ENCODE measurements at regions not wholly inside any gene's neighbourhood (a gene's known extent, or its start where the extent isn't known, plus 50 kb on each side); places are given as distances from the start of the nearest gene placed in this dataset.
"Not testable (repeated sequence)": the region's sequence is repeated elsewhere in the genome, so short reads cannot be mapped to it uniquely, and the experiment has no call there.

DNA sequence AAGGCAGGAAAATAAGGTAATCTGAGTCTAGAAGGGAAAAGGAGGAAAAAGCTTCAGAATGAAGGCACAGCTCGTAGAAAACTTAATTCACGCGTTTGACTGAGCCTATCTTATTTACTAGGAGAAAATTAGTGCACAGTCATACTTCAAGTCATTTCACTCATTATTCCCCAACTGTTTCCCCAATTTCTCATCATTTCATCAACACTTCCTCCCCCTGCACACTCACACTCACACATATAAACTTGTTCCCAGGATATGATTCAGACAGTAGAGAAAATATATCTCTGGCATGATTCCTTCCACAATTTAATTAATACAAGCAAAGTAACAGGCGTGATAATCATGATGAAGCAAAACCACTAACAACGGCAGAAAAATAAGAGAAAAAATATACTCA is 94.5 kb upstream of the F13A1 start:
- no peak for DNase-seq

DNA sequence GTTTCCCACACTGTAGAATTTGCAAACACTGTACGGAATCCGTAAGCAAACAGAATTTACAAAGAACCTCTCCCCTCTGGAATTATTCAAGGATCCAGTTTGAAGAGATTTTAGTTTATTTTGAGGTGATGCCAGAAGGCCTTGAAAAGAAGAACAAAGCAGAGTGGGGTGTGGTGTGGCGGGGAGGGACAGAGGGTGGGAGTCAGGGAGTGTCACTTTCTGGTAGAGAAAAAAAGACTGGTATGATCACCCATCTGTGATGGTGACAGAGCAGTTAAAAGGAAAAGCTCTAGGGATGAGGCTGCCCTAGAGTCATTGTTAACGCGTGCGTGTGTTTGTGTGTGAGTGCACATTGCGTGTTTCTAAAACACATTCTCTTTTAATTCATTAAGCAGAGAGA is 97.0 kb upstream of the F13A1 start:
- DNase-seq: no peak

DNA sequence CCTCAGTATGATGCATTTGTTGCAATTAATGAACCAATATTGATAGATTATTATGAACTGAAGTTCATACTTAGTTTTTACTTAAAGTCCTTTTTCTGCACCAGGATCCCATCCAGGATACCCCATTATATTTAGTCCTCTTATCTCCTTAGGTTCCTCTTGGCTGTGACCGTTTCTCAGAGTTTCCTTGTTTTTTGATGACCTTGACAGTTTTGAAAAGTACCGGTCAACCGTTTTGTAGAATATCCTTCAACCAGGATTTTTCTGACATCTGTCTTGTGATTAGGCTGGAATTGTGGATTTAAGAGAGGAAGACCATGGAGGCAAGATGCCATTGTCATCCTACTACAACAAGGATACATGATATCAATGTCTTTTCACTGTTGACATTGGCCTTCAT is 98.0 kb upstream of the F13A1 start:
- DNase-seq: no peak

GRCh38 chr6:6420107-6420506 is 99.6 kb upstream of the F13A1 start:
- DNase-seq: no peak

GRCh38 chr6:6434151-6434550 is 113.7 kb upstream of the F13A1 start:
- no peak for DNase-seq

GRCh38 chr6:6434723-6435122 is 114.3 kb upstream of the F13A1 start:
- DNase-seq: no peak

GRCh38 chr6:6436366-6436765 is 115.9 kb upstream of the F13A1 start:
- no peak for DNase-seq

DNA sequence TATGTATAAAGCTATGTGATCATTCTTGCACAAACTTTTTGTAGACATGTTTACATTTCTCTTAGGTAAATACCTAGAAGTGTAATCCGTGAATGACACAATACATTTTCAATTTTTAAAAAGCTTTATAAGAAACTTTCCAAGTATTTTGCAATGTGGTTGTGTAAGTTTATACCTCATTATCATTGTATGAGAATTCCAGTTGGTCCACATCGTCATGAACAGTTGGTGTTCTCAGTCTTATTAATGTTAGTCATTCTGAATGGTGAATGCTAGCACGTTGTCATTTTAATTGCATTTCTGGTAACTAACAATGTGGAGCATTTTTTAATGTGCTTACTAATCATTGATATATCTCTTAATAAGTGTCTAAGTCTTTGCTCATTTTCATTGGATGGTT is 116.5 kb upstream of the F13A1 start:
- no peak for DNase-seq

GRCh38 chr6:6438286-6438685 is 117.8 kb upstream of the F13A1 start:
- DNase-seq: no peak

DNA sequence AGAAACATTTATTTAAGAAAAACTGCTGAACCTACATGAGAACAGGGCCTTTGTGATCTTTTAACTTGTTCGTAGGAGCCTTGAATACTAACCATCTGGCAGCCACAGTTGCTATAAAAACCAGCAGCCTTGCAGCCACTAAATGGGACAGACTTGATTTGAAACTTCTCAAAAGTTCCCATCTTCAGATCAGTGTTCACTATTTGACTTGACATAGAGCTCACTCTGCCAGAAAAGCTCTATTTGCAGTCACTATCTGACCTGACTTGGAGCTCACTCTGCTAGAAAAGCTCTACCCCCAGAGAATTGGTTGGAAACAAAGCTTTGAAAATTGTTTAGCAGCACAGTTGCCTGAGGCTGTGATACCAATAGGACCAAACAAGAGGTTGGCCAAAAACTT is 119.3 kb upstream of the F13A1 start:
- no peak for DNase-seq

DNA sequence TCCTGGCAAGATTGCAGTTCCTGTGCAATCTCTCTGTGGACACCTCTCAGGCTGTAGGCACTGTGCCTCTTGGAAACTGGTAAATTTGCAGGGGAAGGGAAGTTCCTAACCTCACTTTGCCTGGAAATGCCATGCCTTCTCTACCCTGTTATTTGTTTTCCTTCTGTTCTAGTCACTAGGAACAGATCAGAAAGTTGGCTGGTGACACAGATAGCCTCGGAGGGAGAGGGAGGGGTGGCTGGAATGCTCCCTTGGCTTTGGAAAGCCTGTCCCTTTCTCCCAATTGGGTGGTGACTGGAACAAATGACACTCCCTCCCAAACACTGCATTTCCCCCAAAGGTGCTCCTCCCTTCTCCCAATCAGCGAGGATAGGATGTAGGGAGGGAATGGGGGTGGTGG is 131.5 kb upstream of the F13A1 start:
- DNase-seq: no peak

GRCh38 chr6:6453186-6453585 is 132.7 kb upstream of the F13A1 start:
- DNase-seq: no peak

DNA sequence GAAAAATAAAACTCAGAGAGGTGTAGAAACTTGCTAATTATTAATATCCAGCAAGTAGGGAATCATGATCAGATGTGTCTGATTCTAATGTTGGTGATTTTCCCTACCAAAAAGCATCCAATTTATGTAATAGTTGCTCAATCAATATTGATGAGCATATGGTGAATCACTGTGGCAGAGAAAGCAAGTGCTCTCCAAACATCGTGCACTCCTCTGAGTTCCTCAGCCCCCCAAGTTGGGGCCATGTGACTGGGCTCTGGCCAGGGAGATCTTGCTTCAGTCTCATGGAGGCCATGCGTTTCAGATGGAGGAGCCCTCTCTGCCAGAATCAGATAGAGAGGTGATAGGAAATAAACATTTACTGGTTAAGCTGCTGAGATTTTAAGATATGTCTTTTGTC is 133.2 kb upstream of the LY86 start:
- no peak for DNase-seq

DNA sequence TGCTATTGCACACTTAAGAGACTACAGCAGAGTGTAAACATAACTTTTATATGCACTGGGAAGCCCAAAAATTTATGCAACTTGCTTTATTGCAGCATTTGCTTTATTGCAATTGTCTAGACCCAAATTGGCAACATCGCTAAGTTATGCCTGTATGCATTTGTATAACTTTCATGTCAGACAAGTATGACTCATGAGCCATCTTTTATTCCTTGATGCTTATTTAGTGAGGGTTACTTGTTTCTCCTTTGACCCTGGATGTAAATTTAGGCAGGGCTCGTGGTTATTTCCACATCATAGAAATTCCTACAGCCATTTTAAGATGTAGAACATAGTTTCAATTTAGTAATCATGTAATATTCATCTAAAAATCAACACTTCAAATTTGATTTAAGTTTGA is 130.3 kb upstream of the LY86 start:
- no peak for DNase-seq

- not testable (repeated sequence) for DNase-seq
These were observed 128.6 kb upstream of the LY86 start for GRCh38 chr6:6459963-6460362.

DNA sequence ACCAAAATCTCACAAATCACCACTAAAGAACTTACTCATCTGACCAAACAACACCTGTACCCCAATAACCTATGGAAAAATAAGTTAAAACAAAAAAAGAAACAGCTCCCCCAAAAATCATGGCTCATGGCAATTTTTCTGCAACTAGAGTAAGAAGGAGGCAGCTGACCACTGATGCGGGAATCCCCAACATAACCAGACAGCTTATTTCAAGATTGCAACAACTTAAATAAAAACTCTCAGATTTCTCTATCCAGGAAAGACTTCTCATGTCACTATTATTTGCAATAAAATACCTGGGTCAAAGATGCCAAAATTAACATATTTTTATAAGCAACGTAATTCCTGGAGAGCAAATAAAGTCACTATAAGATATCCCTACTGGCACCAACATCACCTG is 128.1 kb upstream of the LY86 start:
- DNase-seq: no peak

- no peak for DNase-seq
These were observed 127.4 kb upstream of the LY86 start for GRCh38 chr6:6461138-6461537.

DNA sequence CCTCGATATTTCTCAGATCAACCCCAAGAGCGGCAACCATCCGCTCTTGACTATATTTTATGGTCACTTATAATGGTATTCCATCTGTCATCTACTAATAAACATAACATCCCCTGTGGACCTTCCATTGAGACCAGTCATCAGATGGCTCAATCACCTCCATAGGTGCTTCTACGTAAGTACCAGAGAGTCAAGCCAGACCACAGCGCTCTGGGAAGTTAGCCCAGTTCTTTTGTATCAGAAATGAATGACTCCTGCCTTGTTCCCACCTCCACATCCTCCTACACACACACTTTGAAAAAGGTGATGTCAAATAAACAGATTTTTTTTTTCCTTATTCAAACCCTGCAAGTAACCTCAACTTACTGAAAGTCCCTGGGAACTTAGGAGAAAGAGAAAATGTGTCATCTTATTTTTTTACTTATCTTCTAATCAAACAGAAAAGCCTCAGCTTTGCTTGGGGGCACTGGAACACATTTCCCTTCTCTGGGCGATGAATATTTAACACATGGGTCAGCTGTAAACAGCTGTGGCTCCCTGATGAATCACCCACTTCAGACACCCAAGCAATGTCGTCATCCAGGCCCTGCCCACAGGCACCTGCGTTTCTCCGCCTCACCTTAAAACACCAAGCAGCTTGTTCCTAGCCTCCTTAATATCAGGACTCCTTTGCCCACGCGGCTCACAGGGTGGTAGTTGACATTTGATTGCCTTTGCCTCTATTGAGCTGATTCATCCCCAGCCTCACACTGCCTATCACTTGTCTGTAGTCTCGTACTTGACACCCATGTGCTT is 121.4 kb upstream of the LY86 start:
- peak; percentile 63 for DNase-seq

GRCh38 chr6:6469074-6469473 is 119.4 kb upstream of the LY86 start:
- no peak for DNase-seq

DNA sequence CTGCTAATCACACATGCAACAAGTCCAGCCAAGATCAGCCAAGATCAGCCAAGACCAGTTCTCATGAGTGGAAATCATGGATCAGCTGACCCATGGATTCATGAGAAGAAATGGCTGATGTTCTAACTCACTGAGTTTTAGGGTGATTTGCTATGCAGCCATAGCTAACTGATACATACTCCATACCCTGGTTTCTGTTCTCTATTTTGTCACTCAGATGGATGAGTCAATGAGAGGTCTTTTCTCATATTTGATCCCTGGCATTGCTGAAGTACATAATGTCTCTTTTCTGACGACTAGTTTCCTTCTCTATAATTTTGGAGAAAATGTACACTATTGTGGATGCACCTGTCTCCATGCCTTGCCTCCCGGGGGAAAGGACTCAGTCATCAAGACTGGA is 118.4 kb upstream of the LY86 start:
- no peak for DNase-seq

- DNase-seq: no peak
These were observed 117.2 kb upstream of the LY86 start for GRCh38 chr6:6471276-6471675.

GRCh38 chr6:6474170-6474920 is 114.2 kb upstream of the LY86 start:
- peak; percentile 54 for DNase-seq

DNA sequence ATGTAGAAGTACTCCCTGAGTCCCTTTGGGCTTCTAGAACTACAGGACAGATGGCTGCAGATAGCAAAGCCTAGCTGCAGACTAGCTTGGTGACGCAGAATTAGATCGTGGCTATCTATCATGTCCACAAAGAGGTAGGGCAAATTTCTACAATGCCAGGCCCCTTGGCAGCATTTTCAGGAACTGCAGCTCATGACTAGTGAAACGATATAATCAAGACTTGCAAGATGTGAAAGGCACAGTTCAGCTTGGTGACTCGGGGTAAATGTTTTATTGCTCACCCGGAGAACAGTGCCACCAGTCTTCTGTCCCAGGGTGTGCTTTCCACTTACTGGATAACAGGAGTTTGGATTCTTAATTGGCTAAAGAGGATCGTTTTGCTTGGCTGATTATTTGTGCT is 108.7 kb upstream of the LY86 start:
- DNase-seq: no peak

GRCh38 chr6:6482256-6482655 is 106.3 kb upstream of the LY86 start:
- DNase-seq: no peak

DNA sequence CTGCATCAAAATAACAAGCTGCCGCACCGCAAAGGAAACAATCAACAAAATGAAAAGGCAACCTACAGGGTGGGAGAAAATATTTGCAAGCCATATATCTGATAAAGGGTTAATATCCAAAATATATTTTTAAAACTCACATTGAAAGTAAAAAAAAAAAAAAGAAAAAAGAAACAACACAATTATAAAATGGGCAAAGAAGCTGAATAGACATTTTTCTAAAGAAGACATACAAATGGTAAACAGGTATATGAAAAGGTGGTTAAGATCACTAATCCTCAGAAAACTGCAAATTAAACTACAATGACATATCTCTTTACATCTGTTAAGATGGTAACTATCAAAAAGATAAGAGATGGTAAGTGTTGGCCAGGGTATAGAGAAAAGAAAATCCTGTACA is 105.4 kb upstream of the LY86 start:
- no peak for DNase-seq

Measured in islet precursor cell (in vitro differentiated cells).